BJ (cell line): ENCODE measurements at regions not wholly inside any gene's neighbourhood (a gene's known extent, or its start where the extent isn't known, plus 50 kb on each side); places are given as distances from the start of the nearest gene placed in this dataset.

ENCODE experiments used
- CTCF ChIA-PET: fragments of 350-600 bp; formaldehyde crosslinking; extraction: SDS; loops from one replicate; lab custom pipeline; 2021; ENCODE audit warnings: antibody characterized with exemption, inconsistent platforms; lab: Yijun Ruan, JAX
- POLR2A ChIA-PET: fragments of 300-600 bp; sonication (Branson Sonifier 250); formaldehyde crosslinking; extraction: SDS; loops from one replicate; lab custom pipeline; 2021; ENCODE audit warnings: antibody characterized with exemption; lab: Charles Lee
- DNase-seq: peaks from one replicate; pipeline ENCODE4 v3.0.0-alpha.2; 2011; ENCODE audit warnings: low read depth
- H3K27me3 ChIP-seq: 2 replicates; pipeline ENCODE4 v1.6.0; 2011; ENCODE audit warnings: low read length; ENCODE audit not compliant: control insufficient read depth, insufficient read depth
- H3K36me3 ChIP-seq: 2 replicates; pipeline ENCODE4 v1.5.1; 2011; ENCODE audit warnings: low read length; ENCODE audit not compliant: control insufficient read depth, insufficient read depth
- H3K4me3 ChIP-seq: 2 replicates; pipeline ENCODE4 v1.5.1; 2011; ENCODE audit warnings: low read depth, mild to moderate bottlenecking, control low read depth, low read length
- TF ChIP-seq, protein P1 (sequence below): IDR thresholded peaks from 2 replicates; pipeline ENCODE4 v1.5.1; 2011; ENCODE audit warnings: low read depth, mild to moderate bottlenecking, control low read depth, inconsistent platforms, low read length, moderate library complexity; ENCODE audit not compliant: insufficient read depth

GRCh38 chr16:62985722-62986121, 949.5 kb upstream of the CDH8 start:
- H3K4me3 ChIP-seq, result no peak overlapping the region
- H3K27me3 ChIP-seq, result no peaks in the 10 kb centered on the region
- TF ChIP-seq, protein P1, sequence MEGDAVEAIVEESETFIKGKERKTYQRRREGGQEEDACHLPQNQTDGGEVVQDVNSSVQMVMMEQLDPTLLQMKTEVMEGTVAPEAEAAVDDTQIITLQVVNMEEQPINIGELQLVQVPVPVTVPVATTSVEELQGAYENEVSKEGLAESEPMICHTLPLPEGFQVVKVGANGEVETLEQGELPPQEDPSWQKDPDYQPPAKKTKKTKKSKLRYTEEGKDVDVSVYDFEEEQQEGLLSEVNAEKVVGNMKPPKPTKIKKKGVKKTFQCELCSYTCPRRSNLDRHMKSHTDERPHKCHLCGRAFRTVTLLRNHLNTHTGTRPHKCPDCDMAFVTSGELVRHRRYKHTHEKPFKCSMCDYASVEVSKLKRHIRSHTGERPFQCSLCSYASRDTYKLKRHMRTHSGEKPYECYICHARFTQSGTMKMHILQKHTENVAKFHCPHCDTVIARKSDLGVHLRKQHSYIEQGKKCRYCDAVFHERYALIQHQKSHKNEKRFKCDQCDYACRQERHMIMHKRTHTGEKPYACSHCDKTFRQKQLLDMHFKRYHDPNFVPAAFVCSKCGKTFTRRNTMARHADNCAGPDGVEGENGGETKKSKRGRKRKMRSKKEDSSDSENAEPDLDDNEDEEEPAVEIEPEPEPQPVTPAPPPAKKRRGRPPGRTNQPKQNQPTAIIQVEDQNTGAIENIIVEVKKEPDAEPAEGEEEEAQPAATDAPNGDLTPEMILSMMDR, result no peak
- H3K36me3 ChIP-seq, result no peaks in the 10 kb centered on the region
- CTCF ChIA-PET, result no interaction called here
- DNase-seq, result no peak
- POLR2A ChIA-PET, result no interaction called here

DNA sequence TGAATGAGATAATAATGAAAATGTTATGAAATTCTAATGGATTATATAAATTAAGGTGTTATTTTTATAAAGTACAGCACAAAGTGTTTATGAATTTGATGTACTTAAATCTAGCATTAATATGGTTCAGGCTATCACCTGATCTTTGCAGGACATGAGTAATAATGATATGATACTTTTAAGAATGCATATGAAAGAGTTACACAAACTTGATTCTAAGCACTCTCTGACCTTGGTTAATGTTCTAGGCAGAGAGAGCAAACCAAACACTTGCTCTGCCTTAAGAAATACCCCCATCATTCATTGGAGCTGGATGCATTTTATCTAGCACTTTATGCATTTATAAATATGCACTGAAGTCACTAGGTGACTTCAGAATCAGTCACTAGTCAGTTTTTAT, 942.2 kb upstream of the CDH8 start:
- POLR2A ChIA-PET, result no interaction called here
- DNase-seq, result no peak
- Histone ChIP-seq H3K36me3 (no peaks in the 10 kb centered on the region), H3K27me3 (no peaks in the 10 kb centered on the region), H3K4me3 (no peak overlapping the region)
- TF ChIP-seq, protein P1, result no peak
- CTCF ChIA-PET, result no interaction called here

- ChIA-PET POLR2A (no interaction called here), CTCF (no interaction called here)
- DNase-seq, result no peak
- Histone ChIP-seq H3K4me3 (no peak overlapping the region), H3K36me3 (no peaks in the 10 kb centered on the region), H3K27me3 (no peaks in the 10 kb centered on the region)
- TF ChIP-seq, protein P1, result no peak
These were observed 941.6 kb upstream of the CDH8 start for GRCh38 chr16:62977876-62978275.

DNA sequence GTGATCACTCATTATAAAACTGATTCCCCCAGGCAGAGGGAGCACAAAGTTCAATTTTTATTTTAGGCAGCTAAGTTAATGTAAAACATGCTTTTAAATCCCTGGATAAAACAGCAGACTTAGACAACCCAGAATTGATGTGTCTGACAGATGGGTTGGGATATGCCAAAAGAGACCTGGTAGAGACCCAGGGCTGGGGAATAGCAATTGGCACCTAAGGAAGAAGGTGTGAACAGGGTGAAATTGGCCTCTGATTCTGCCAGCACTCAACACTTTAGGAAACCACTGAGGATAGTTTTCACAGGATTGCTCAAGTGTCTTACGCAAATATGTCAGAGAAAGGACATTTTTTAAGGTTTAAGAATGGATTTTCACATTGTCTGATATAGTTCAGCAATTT, 938.2 kb upstream of the CDH8 start:
- Histone ChIP-seq H3K36me3 (no peaks in the 10 kb centered on the region), H3K4me3 (no peak overlapping the region), H3K27me3 (no peaks in the 10 kb centered on the region)
- TF ChIP-seq, protein P1, result no peak
- POLR2A ChIA-PET, result no interaction called here
- CTCF ChIA-PET, result no interaction called here
- no peak for DNase-seq

- TF ChIP-seq, protein P1, result no peak
- DNase-seq, result no peak
- CTCF ChIA-PET, result no interaction called here
- Histone ChIP-seq H3K36me3 (no peaks in the 10 kb centered on the region), H3K27me3 (no peaks in the 10 kb centered on the region), H3K4me3 (no peak overlapping the region)
- POLR2A ChIA-PET, result no interaction called here
These were observed 934.6 kb upstream of the CDH8 start for GRCh38 chr16:62970851-62971250.
